GM21786 (cell line): ENCODE measurements at regions not wholly inside any gene's neighbourhood (a gene's known extent, or its start where the extent isn't known, plus 50 kb on each side); places are given as distances from the start of the nearest gene placed in this dataset.

Experiments used
- ATAC-seq: cut with Tn5 transposase; IDR thresholded peaks from one replicate; pipeline ENCODE4 v1.9.1; 2021; ENCODE audit not compliant: unreplicated experiment

- ATAC-seq: no peak
Measured at GRCh38 chr9:106626936-106627335, 236.0 kb upstream of the ZNF462 start.

GRCh38 chr9:106632621-106633020 is 230.3 kb upstream of the ZNF462 start:
- no peak for ATAC-seq

DNA sequence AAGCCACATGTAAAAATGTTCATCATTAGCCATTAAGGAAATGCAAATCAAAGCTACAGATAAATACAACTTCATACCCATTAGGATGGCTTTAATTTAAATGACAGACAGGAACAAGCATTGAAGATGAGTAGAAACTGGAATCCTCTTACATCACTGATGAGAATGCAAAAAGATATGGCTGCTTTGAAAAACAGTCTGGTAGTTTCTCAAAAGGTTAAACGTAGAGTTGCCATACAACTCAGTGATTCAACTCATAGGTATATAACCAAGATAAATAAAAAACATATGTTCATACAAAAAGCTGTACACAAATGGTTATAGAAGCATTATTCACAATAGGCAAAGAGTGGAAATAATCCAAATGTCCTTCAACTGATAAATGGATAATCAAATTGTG is 228.8 kb upstream of the ZNF462 start:
- no peak for ATAC-seq

DNA sequence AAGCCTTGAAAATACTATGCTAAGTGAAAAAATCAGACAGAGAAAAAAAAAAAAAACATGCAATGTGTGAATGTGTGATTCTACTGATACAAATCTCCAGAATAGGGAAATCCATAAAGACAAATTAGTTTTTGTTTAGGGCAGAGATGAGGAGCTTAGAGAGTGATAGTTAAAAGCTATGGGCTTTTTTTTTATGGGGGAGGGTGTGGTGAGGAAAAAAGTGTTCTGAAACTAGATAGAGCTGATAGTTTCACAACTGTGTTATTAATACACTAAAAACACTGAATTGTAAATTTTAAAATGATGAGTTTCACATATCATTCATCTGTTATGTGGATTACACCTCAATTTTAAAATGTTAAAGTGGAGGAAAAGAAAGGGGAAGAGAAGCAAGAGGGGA is 228.3 kb upstream of the ZNF462 start:
- ATAC-seq: no peak

DNA sequence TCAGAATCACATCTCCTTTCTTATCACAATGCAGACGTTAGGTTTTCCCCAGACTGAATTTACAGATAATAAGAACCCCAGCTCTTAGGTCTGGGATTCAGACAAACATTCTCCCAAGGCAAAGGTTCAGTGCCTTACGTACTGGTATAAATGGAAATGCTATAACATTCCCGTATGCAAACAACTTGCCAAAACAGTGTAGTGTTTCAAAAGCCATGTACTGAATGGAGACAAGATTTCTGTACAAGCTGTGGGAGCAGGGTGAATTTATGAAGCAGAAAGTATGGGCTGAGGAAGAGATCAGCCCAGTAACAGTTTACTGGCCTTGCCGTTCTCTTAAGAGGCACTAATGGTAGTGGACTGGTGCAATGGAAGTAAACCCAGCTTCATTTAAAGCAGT is 225.5 kb upstream of the ZNF462 start:
- no peak for ATAC-seq

- no peak for ATAC-seq
Measured at GRCh38 chr9:106639873-106640568, 222.9 kb upstream of the ZNF462 start.

DNA sequence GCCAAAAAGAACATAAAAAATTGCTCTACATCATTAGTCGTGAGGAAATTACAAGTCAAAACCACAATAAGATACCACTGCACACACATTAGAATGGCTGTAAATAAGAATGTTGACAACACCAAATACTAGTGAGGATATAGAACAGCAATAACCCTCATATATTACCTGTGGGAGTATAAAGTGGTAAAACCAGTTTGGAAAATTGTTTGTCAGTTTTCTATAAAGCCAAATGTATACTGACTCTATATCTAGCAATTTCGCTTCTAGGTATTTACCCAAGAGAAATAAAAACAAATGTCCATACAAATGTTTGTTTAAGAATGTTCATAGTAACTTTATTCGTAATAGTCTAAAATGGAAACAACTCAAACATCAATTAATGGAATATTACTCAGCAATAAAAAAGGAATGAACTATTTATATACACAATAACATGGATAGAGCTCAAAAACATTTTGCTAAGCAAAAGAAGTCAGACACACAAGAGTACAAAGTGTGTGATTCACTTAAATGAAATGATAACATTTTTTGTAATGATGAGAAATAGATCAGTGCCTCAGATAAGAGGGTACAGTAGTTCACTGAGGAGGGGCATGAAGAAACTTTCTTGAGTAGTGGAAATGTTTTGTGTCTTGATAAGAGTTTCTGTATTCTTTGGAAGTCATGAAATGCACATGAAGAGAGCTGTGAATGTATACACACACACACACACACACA is 219.6 kb upstream of the ZNF462 start:
- ATAC-seq: no peak

- ATAC-seq: no peak
Measured at GRCh38 chr9:106644661-106645060, 218.3 kb upstream of the ZNF462 start.

DNA sequence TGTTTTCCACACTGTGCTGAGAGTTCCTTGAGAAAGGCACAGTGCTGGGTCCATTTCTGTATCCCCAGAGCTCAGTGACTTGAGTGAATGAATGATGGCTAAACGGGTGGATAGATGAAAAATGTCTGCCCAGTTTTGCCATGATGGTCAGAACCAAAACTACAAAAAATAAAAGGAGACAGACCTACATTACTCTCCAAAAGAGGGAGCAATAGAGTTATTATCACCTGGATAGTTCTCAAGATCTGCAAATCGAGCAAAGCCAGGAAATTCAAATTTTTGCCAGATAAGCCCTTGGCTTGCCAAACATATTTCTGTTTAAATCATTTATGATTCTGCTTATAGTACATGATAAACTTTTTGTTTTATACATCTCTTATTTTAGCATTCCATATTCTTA is 214.2 kb upstream of the ZNF462 start:
- ATAC-seq: no peak

DNA sequence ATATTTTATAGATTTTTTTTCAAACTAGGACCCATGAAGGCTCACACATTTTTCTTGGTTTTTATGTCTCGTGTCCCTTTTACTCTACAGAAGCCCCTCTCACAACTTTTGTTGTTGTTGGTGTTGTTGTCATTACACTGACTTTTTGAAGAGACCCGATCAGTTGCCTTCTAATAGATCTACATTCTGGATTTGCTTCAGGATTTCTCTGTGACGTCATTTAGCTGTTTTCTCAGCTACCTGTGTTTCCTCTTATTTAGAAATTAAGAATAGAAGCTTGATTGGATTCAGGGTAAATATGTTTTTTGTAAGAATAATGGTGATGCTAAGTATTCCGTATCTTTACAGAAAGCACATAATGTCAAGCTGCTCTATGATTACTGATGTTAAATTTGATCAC is 213.3 kb upstream of the ZNF462 start:
- no peak for ATAC-seq

DNA sequence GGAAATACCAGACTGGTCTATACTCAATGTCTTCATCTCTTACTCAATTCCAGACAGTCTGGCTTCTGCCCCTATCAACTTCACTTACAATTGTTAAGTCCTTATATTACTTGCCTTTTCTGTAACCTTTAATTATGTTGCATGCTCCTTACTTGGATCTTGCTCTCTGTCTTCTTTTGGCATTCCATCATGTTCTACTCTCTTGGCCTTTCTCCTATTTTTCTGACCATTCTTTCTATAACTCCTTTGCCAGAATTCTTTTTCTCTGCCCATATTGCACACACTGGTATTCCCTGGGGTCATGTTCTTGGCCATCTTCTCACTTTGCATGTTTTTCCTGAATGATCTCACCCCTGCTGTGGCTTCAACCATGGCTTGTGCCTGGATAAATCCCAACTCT is 209.8 kb upstream of the ZNF462 start:
- ATAC-seq: no peak

DNA sequence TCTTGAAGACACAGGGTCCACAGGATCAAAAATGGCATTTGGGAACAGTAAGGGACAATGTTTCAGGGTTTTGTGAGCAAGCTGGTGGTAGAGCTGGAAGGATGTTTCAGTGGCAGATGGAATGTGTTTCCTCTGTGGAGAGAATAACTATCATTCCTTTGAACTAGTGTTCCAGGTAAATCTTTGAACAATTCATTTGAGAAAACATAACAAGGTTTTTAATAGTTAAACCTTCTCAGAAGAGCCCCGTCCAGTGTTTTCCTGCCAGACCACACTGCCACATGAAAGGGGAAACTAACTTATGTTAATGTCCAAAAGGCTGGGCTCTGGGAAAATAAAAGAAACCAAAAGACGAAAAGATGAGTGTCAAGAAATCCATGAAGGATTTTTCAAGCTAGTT is 207.0 kb upstream of the ZNF462 start:
- no peak for ATAC-seq

DNA sequence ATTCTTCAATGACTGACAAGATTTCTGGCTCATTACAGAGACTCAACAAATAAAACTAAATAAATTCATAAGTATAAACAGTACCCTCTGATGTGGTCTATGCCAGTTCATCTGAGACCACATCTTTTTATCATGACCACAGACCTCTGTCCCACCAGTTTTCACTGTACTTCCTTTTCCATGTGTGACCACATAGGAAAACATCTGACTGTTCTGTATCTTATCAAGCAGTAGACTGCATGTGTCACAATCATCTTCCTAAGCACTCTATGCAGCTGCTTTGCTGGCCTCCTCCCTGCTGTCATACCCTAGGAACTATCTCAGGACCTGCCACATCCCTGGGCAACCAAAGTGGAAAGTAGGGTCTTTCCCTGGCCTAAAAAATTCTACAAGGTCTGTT is 205.0 kb upstream of the ZNF462 start:
- no peak for ATAC-seq

DNA sequence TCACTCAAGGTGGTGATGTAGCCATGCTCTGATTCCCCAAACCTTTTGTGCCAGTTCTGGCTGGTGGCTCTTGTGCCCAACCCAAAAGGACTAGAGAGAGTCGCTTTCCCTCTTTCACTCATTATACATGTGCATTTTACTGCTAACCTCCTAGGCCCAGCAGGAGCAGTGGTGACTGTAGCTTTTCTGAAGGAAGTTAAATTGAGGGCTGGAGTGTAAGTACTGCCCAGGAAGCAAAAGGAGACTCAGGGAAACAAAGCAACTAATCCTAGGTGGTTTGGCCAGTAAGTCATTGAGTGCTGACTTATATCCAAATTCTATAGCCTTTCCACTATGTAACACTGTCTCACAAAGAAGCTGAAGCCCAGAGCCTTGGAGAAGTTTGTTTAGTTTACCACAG is 194.4 kb upstream of the ZNF462 start:
- no peak for ATAC-seq

GRCh38 chr9:106669835-106670234 is 193.1 kb upstream of the ZNF462 start:
- no peak for ATAC-seq

DNA sequence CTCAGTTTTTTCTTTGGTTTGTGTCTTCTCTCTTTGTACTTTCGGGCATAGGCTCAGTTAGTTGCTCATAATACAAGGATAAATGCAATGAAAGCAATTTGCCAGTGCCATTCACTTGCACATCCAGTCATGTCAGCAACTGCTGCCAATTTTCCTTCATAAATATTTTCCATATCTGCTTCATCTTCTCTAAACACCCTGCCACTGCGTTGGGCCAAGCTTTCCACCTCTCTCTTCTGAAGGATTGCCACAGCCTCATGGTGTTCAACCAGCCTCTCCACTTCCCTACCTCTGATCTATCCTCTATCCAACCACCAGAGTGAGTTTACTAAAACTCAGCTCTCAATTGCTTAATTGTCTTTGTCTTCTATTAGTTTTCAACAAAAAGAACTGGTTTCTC is 192.5 kb upstream of the ZNF462 start:
- no peak for ATAC-seq

DNA sequence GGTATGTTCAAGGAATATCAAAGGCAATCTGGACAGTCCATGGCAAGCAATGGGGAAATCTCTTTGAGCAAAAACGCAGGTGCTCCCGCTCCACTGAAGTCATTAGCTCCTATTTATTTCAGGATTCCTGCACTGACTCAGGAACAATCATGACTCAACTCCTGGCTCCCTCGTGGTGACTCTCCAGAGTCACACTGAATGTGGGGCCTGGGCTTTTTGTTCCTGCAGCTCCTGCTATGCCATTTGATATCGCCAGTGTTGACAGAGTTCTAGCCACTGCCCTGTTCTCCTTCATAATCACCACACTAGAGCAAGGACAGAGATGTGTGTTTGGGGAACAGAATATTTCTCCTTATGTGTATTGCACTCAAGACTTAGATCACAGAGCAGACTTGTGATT is 187.2 kb upstream of the ZNF462 start:
- no peak for ATAC-seq

- no peak for ATAC-seq
Measured at GRCh38 chr9:106677374-106677773, 185.6 kb upstream of the ZNF462 start.

- no peak for ATAC-seq
Measured at GRCh38 chr9:106677830-106678229, 185.1 kb upstream of the ZNF462 start.

DNA sequence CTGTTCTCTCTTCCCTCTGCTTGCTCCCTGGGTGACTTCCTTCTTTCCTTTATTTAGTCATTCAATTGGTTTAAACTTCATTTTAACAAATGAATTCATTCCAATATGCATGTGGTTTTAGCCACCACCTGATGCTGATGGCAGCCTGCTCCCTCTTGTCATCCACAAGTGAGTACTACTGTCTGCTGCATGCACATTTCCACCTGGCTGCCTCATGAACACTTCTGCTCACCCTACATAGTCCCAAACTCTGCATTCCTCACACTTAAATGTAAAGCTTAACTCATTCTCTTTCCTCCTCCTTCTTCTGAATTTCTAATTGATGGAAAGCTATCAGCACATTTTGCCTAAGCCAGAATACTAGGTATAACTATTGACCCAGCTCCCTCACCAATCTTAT is 184.7 kb upstream of the ZNF462 start:
- ATAC-seq: no peak

- no peak for ATAC-seq
Measured at GRCh38 chr9:106682420-106682819, 180.5 kb upstream of the ZNF462 start.

DNA sequence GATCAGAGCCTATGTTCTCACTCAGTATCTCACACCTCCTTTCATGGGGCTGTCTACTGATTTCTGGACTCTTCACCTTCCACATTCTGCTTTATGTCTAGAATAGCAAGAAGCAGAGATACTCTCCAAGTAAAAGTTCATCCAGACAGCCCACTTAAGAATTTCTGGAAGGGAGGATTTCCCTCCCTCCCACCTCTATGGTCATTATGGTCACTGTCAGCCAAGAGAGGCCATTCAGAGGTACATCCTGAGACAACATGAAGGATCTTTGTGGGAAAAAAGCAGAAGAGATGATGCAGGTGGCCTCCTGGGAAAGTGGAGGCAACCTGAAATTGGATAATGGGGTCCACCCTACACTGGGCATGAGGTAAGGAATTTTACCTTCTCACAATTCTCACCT is 179.5 kb upstream of the ZNF462 start:
- ATAC-seq: no peak
